ELF-1 (cell line): ENCODE measurements at regions not wholly inside any gene's neighbourhood (a gene's known extent, or its start where the extent isn't known, plus 50 kb on each side); places are given as distances from the start of the nearest gene placed in this dataset.

ENCODE experiments used
- DNase-seq: peaks from one replicate; pipeline ENCODE4 v3.0.0-alpha.2; 2016; ENCODE audit warnings: low read depth, low spot score

GRCh38 chr1:63116016-63116415 is 206.4 kb upstream of the FOXD3 start:
- no peak for DNase-seq

DNA sequence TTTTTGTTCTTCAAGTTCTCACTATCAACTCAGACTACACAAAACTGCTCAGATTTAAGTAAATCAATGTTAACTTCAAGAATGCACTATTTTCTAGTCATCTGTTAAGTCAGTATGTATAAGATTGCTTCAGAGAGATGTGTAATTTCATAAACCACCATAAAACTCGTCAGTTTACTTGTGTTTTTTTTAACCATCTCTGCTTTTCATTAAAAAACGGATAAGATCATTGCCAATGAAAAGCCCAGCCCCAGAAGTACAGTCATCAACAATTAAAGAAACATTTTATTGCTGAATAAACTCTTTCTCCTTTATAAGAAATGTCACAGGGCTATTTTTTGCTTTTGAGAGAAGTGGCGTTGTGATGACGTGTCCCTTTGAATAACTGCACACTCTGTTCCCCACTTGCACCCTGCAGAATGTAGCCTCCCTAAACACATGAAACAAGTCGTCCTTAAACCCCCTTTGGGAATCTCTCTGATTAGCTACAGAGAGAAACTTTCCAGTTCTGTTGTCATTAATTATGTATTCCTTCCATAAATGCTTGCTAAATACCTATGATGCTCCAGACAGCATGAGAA is 202.7 kb upstream of the FOXD3 start:
- no peak for DNase-seq

DNA sequence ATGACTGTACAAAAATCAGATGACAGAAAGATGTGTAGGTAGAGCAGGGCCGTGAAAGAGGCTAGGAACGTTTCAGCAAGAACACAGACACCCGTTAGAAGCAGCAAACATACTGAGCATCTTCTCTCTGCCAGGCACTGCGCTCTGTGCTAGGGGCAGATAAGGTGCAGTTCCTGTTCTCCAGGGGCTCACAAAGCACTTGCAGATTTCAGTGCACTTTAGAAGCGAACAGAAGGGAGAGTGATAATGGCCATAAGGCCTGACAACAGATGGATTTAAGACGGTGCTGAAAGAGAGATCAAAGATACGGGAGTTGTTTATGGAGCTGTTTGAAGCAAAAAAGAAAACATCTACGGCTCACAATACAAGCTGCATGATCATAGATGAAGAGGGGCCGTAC is 200.3 kb upstream of the FOXD3 start:
- no peak for DNase-seq

DNA sequence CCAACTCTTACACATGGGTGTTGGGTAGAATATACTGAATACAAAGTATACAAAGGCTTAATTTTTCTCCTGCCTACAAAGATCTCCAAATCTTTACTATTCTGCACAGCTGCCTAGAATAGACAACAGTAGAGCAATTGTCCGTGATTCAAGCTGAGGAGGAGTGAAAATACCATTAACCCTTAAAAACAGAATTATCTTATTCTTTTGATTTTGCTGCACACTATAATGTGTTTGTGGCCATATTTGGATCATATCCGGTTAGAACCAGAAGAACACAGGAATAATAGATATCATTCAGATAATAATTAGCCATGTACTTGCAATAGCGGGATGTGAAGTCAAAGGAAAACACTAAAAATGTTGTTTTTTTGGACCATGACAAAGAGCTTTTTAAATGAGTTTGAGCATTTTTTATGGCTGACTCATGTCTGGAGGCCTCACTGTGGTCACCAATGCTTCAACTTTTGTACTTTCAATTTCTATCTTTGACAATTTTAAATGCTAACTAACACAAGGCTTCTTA is 197.6 kb upstream of the FOXD3 start:
- DNase-seq: no peak

DNA sequence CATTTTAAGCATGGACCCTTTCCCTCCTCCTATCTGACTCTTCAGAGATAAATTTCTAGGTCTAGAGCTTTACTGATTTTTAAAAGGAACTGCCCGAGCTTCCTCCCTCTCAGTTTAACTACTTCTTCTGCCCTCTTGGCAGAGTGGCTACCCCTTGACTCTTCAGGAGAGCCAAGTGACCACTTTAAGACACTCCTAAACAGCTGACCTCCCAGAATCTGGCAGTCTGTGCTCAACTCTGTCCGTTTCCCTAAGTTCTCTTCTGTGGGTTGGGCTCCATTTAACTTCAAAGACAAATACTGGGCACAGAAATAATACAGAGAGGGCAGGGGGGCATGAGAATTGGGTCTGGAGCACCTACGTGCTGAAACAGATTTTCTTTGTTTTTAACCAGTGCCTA is 196.3 kb upstream of the FOXD3 start:
- DNase-seq: no peak

GRCh38 chr1:63127376-63127775 is 195.0 kb upstream of the FOXD3 start:
- DNase-seq: no peak

DNA sequence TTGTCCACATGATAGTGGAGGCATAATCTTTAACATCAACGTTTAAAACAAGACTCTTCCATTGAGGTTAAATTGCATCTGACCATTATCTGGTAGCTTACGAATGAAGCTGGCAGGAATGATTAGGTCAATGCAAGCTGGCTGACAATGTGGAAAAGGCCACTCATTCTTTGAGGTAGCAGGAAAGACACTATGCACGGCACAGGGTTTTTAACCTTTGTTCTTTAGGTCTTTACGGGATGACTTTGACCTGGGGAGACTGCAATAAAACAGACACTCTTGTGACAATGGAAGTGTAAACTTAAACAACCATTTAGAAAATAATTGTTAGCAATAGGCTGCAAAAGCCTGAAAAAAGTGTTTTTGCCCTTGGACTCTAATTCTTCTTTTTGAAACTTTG is 193.8 kb upstream of the FOXD3 start:
- DNase-seq: no peak

GRCh38 chr1:63129184-63129583 is 193.2 kb upstream of the FOXD3 start:
- DNase-seq: no peak

- no peak for DNase-seq
Observed at GRCh38 chr1:63129855-63130254, 192.5 kb upstream of the FOXD3 start.

GRCh38 chr1:63134501-63135173 is 187.7 kb upstream of the FOXD3 start:
- DNase-seq: no peak

- no peak for DNase-seq
Observed at GRCh38 chr1:63135174-63135512, 187.2 kb upstream of the FOXD3 start.

GRCh38 chr1:63135801-63136200 is 186.6 kb upstream of the FOXD3 start:
- DNase-seq: no peak

DNA sequence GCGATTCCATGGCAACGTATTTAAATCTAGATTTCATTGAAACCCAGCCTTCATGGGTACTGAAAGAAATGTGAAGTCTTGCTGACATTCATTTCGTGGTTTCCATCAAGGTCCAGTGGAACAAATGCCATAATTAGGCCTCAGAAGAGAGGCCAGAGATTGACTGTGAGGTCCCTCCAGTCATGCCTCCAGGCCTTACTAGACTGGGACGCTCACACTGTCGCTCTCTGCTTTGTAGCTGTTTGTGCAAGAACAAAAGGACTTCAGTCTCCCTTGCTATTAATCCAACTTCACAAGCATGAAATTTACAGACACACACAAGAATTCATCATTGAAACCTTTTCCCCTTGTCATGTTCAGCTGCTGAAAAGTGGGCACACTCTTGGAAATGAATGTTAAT is 180.4 kb upstream of the FOXD3 start:
- DNase-seq: no peak

DNA sequence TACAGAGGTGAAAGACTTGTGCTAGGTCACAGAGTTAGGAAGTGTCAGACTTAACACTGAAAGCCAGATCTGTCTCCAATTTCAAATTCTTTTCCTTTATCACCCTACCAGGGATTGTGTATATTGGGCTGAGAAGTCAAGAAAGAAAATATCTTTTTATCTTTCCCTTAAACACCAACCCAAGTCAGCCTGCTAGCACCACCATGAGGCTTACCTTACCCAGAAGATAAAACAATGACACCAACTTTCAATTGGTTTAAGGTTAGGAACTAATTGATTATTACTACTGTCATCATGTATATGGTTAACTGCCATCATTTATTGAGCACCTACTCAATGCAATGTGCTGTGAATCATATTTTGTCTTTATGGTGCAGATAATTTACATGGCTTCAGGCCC is 178.9 kb upstream of the FOXD3 start:
- no peak for DNase-seq

DNA sequence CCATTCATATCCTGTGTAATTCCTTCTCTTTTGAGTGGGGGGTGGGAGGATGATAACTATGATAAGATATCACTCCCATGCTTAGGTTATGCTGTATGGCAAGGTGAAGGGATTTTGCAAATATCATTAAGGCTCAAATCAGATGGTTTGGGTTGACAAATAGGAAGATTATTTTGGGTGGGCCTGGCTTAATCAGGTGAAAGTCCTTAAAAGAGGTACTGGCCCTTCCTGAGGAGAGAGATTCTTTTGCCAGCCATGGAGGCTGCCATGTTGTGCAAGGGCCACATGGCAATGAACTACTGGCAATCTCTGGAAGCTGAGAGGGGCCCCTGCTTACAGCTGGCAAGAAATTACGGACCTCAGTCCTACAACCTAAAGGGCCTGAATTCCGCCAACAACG is 174.6 kb upstream of the FOXD3 start:
- no peak for DNase-seq

DNA sequence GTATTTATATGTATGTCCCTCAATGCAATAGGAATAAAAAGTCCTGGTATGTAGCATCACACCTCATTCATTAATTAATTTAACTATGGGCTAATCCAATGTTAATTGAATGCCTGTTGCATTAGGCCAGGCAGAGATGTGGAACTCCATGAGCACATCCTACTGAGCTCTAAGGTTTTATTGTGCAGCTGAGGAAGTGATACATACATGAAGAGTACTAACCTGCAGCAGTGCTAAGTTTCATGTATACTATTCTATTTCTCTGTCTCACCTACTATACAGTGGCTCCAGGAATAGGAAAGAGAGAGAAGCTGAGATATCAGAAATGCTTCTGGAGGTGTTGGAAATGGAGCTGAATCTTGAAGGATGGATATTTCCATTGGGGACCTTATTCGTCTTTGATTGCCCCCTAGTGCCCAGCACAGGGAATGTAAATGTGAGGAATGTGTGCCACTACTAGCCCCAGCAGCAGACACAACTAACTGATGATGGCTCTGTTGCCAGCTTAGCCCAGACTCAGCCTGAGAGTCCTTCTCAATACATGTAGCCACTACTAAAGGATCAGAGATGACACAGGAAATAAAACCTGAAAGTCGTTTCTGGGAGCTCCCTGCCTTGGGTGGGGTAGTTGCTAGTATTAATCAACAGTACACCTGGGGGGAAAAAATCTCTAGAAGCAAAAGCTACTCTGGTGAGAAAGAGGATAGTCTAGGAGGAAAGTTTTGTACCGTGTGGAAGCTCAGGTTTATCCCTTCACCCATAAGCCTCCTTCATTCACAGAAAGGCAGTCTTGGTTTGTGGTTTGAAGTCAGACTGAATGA is 173.3 kb upstream of the FOXD3 start:
- DNase-seq: peak; percentile 46

- DNase-seq: no peak
Observed at GRCh38 chr1:63152572-63152971, 169.8 kb upstream of the FOXD3 start.

- no peak for DNase-seq
Observed at GRCh38 chr1:63155437-63155836, 166.9 kb upstream of the FOXD3 start.

GRCh38 chr1:63157085-63157484 is 165.3 kb upstream of the FOXD3 start:
- no peak for DNase-seq

DNA sequence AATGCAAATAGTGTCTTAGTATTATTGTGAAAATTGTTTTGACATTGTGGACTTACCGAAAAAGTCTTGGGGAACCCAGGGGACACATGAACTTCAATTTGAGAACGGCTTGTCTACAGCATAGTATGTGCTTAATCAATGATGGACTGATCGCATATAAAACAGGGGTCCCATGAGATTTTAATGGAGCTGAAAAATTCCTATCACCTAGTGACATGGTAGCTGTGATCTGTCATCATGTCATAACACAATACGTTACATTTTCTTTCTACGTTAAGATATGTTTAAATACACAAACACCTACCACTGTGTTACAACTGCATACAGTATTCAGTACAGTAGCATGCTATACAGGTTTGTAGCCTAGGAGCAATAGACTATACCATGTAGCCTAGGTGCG is 153.3 kb upstream of the FOXD3 start:
- no peak for DNase-seq

- no peak for DNase-seq
Observed at GRCh38 chr1:63173161-63173560, 149.2 kb upstream of the FOXD3 start.

DNA sequence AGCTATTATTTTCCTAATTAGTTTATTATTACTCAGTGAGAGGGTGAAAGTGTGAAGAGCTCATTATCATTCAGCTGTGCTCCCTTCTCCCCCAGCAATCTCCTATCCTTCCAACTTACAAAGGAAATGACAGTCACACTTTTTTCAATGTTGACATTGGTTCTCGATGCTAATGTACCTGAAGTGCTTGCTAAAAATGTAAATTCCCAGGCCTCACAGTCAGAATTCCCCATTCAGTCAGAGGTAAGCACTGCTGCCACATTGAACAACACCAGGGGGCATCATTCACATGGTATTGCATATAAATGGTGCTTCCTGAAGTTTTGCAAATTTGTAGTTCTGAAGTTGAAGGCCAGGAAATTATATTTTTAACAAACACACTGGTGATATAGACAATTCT is 132.7 kb upstream of the FOXD3 start:
- DNase-seq: peak; percentile 48

DNA sequence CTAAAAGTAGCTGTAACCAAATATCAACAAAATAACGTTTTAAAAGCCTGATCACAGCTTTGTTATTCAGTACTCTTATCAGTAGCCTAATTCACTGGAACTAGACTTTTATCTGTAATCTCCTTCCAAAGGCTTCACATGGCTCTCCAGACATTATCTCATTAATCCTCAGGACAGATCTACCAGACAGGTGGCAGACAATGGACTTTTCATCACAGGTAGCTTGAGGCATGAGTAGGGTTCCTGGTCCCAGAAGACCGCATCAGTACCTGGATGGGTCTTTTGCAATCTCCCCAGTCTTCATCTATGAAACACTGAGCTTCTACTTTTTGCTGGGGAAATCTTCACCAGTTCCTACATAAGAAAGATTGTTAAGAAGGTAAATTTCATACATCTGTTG is 132.2 kb upstream of the FOXD3 start:
- DNase-seq: peak; percentile 13
